CD4-positive, alpha-beta T cell treated with Interleukin-4 for 4 hours (primary cell): ENCODE measurements at regions not wholly inside any gene's neighbourhood (a gene's known extent, or its start where the extent isn't known, plus 50 kb on each side); places are given as distances from the start of the nearest gene placed in this dataset.
A peak's percentile ranks its signal among the peaks of the same experiment; 100 is the strongest.

Experiments
- DNase-seq: peaks from one replicate; pipeline ENCODE4 v3.0.0-alpha.2; 2020

GRCh38 chr3:59538753-59539432 is 489.1 kb upstream of the CFAP20DC start:
- no peak for DNase-seq

GRCh38 chr3:59535791-59536221 is 486.0 kb upstream of the CFAP20DC start:
- DNase-seq = no peak

- no peak for DNase-seq
Observed at GRCh38 chr3:59531994-59532393, 482.2 kb upstream of the CFAP20DC start.

- DNase-seq = no peak
Observed at GRCh38 chr3:59531066-59531745, 481.4 kb upstream of the CFAP20DC start.

- DNase-seq = no peak
Observed at GRCh38 chr3:59528251-59528650, 478.4 kb upstream of the CFAP20DC start.

GRCh38 chr3:59527493-59527892 is 477.7 kb upstream of the CFAP20DC start:
- DNase-seq = no peak

GRCh38 chr3:59526999-59527398 is 477.2 kb upstream of the CFAP20DC start:
- no peak for DNase-seq

- DNase-seq = no peak
Observed at GRCh38 chr3:59522550-59522949, 472.7 kb upstream of the CFAP20DC start.

GRCh38 chr3:59519094-59519493 is 469.3 kb upstream of the CFAP20DC start:
- DNase-seq = no peak

- no peak for DNase-seq
Observed at GRCh38 chr3:59518283-59519055, 468.6 kb upstream of the CFAP20DC start.

GRCh38 chr3:59517388-59517787 is 467.6 kb upstream of the CFAP20DC start:
- no peak for DNase-seq

GRCh38 chr3:59515966-59516365 is 466.1 kb upstream of the CFAP20DC start:
- no peak for DNase-seq

GRCh38 chr3:59514865-59515482 is 465.1 kb upstream of the CFAP20DC start:
- peak; percentile 17 for DNase-seq

- DNase-seq = no peak
Observed at GRCh38 chr3:59513570-59513969, 463.7 kb upstream of the CFAP20DC start.

GRCh38 chr3:59512066-59512465 is 462.2 kb upstream of the CFAP20DC start:
- DNase-seq = no peak

- DNase-seq = no peak
Observed at GRCh38 chr3:59510576-59510975, 460.8 kb upstream of the CFAP20DC start.

- DNase-seq = no peak
Observed at GRCh38 chr3:59508273-59508672, 458.4 kb upstream of the CFAP20DC start.

GRCh38 chr3:59506191-59506590 is 456.4 kb upstream of the CFAP20DC start:
- DNase-seq = no peak

- no peak for DNase-seq
Observed at GRCh38 chr3:59503441-59503840, 453.6 kb upstream of the CFAP20DC start.

GRCh38 chr3:59502806-59503205 is 453.0 kb upstream of the CFAP20DC start:
- DNase-seq = peak; percentile 23

- no peak for DNase-seq
Observed at GRCh38 chr3:59499954-59500353, 450.1 kb upstream of the CFAP20DC start.

- no peak for DNase-seq
Observed at GRCh38 chr3:59499000-59499399, 449.2 kb upstream of the CFAP20DC start.

GRCh38 chr3:59496250-59496649 is 446.4 kb upstream of the CFAP20DC start:
- DNase-seq = no peak
